ENCODE measurements at regions not wholly inside any gene's neighbourhood (a gene's known extent, or its start where the extent isn't known, plus 50 kb on each side); places are given as distances from the start of the nearest gene placed in this dataset.

DNA sequence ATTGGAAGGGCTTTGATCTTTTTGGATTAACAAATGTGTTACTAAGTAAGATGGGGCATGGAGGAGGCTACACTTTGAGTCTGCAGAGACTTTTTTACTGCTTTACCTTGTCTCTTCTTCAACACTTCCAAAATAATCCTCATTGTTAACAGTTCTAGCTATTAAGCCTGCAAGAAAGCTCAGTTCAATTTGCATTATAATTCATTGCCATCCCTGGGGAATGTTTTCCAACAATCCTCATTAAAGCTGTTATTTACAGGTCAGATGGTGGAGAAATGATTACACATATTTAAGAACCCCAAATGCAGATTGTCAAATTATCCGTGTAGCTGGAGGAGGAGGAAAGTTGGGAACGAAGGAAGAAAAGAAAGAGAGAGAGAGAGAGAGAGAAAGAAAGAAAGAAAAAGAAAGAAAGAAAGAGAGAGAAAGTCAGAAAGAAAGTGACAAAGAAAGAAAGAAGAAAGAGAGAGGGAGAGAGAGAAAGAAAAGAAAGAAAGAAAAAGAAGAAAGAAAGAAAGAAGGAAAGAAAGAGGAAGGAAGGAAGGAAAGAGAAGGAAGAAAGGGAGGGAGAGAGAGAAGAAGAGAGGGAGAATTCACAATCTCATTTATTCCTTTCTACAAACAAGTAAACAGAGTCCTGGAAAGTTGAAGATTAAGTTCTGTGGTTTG lies 443.9 kb downstream of the INSC start:
- Mint-ChIP-seq H3K27me3 (ENCODE audit: unreplicated experiment) (peaks cover 4% of the 10 kb centered on the region), H3K4me3 (ENCODE audit: unreplicated experiment) (no peak overlapping the region), H3K4me1 (ENCODE audit: low read depth, unreplicated experiment) (peaks cover 3% of the 10 kb centered on the region), H3K36me3 (ENCODE audit: unreplicated experiment) (no peaks in the 10 kb centered on the region), H3K27ac (ENCODE audit: unreplicated experiment) (no peak overlapping the region), H3K9me3 (ENCODE audit: unreplicated experiment) (no peaks in the 10 kb centered on the region)
- TF ChIP-seq, protein P1, sequence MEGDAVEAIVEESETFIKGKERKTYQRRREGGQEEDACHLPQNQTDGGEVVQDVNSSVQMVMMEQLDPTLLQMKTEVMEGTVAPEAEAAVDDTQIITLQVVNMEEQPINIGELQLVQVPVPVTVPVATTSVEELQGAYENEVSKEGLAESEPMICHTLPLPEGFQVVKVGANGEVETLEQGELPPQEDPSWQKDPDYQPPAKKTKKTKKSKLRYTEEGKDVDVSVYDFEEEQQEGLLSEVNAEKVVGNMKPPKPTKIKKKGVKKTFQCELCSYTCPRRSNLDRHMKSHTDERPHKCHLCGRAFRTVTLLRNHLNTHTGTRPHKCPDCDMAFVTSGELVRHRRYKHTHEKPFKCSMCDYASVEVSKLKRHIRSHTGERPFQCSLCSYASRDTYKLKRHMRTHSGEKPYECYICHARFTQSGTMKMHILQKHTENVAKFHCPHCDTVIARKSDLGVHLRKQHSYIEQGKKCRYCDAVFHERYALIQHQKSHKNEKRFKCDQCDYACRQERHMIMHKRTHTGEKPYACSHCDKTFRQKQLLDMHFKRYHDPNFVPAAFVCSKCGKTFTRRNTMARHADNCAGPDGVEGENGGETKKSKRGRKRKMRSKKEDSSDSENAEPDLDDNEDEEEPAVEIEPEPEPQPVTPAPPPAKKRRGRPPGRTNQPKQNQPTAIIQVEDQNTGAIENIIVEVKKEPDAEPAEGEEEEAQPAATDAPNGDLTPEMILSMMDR (IDR thresholded peaks at IDR 0.05; ENCODE audit: partially characterized antibody, unreplicated experiment) = no peak
- DNase-seq = no peak

DNA sequence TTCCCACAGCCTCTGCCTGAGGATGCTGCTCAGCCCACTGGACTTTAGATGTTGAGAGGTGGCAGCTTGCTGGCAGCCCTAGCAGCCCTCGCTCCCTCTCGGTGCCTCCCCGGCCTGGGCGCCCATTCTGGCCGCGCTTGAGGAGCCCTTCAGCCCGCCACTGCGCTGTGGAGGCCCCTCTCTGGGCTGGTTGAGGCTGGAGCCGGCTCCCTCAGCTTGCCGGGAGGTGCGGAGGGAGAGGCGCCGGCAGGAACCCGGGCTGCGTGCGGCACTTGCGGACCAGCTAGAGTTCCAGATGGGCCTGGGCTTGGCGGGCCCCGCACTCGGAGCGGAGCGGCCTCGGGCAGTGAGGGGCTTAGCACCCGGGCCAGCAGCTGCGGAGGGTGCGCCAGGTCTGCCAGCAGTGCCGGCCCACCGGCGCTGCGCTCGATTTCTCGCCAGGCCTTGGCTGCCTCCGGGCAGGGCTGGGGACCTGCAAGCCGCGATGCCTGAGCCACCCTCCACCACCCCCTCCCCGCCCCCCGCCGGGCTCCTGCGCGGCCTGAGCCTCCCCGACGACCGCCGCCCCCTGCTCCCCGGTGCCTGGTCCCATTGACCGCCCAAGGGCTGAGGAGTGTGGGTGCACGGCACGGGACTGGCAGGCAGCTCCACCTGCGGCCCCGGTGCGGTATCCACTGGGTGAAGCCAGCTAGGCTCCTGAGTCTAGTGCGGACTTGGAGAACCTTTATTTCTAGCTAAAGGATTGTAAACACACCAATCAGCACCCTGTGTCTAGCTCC lies 446.2 kb downstream of the INSC start:
- Mint-ChIP-seq H3K36me3 (ENCODE audit: unreplicated experiment) (no peaks in the 10 kb centered on the region), H3K27me3 (ENCODE audit: unreplicated experiment) (peaks cover 4% of the 10 kb centered on the region), H3K4me3 (ENCODE audit: unreplicated experiment) (no peak overlapping the region), H3K4me1 (ENCODE audit: low read depth, unreplicated experiment) (peaks cover 3% of the 10 kb centered on the region), H3K9me3 (ENCODE audit: unreplicated experiment) (no peaks in the 10 kb centered on the region), H3K27ac (ENCODE audit: unreplicated experiment) (no peak overlapping the region)
- no peak for DNase-seq
- TF ChIP-seq, protein P1 (IDR thresholded peaks at IDR 0.05; ENCODE audit: partially characterized antibody, unreplicated experiment) = no peak

DNA sequence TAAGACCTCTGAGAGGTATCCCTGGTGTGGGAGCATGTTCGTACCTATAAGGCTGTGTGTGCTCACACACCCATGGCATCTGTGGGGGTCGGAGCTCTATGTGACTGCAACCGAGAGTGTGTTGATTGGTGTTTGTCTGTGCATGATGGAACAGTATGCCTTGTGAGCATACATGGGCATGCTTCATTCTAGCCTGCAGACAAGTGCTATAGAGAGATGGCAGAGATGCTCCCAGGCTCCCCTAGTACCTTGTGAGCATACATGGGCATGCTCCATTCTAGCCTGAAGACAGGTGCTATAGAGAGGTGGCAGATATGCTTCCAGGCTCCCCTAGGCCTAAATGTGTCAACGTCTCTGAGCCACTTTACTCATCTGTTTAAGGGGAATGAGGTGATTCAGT lies 447.5 kb downstream of the INSC start:
- Mint-ChIP-seq H3K9me3 (ENCODE audit: unreplicated experiment) (no peaks in the 10 kb centered on the region), H3K4me1 (ENCODE audit: low read depth, unreplicated experiment) (peaks cover 3% of the 10 kb centered on the region), H3K36me3 (ENCODE audit: unreplicated experiment) (no peaks in the 10 kb centered on the region), H3K27ac (ENCODE audit: unreplicated experiment) (no peak overlapping the region), H3K27me3 (ENCODE audit: unreplicated experiment) (peaks cover 4% of the 10 kb centered on the region), H3K4me3 (ENCODE audit: unreplicated experiment) (no peak overlapping the region)
- TF ChIP-seq, protein P1 (IDR thresholded peaks at IDR 0.05; ENCODE audit: partially characterized antibody, unreplicated experiment) = no peak
- no peak for DNase-seq

DNA sequence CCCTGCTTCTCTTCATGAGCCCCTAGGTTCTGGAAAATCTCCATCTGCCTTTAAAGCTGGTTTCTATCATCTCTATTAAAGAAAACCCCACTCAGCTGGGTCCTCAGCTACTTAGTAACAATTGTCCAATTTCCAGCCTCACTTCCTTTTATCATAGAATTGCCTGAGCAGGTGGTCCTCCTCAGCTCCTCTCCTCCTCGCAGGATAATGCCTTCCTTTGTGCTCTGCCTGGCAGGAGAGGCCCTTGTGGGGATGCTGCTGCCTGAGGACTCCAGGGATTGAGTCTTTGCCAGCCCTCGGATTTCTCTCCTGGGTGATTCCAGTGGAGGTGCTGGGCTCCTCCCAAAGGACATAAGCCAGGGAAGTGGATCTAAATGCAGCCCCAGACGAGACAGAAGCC lies 448.3 kb downstream of the INSC start:
- Mint-ChIP-seq H3K36me3 (ENCODE audit: unreplicated experiment) (no peaks in the 10 kb centered on the region), H3K4me1 (ENCODE audit: low read depth, unreplicated experiment) (peaks cover 3% of the 10 kb centered on the region), H3K4me3 (ENCODE audit: unreplicated experiment) (no peak overlapping the region), H3K27me3 (ENCODE audit: unreplicated experiment) (peaks cover 4% of the 10 kb centered on the region), H3K27ac (ENCODE audit: unreplicated experiment) (peak overlapping the region; percentile 44), H3K9me3 (ENCODE audit: unreplicated experiment) (no peaks in the 10 kb centered on the region)
- no peak for DNase-seq
- TF ChIP-seq, protein P1 (IDR thresholded peaks at IDR 0.05; ENCODE audit: partially characterized antibody, unreplicated experiment) = no peak

DNA sequence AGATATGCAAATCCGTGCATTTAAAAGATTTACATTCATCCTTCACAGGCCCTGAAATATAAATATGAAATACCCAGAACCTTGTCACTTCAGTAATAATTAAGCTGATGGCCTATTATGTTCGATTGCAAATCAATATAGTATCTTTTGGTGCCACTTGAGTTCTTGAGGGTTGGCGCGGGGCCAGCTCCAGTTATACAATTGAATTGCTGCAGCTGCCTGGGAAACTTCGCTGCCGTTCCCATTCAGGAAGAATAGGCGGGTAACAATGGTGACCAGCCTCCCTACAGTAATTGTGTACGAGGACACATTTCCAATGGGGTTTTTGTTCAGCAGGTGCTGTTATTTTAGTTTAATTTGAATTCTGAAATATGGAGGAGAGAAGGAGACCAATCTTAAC lies 451.2 kb downstream of the INSC start:
- Mint-ChIP-seq H3K27me3 (ENCODE audit: unreplicated experiment) (peaks cover 2% of the 10 kb centered on the region), H3K27ac (ENCODE audit: unreplicated experiment) (no peak overlapping the region), H3K4me1 (ENCODE audit: low read depth, unreplicated experiment) (no peaks in the 10 kb centered on the region), H3K9me3 (ENCODE audit: unreplicated experiment) (no peaks in the 10 kb centered on the region), H3K4me3 (ENCODE audit: unreplicated experiment) (no peak overlapping the region), H3K36me3 (ENCODE audit: unreplicated experiment) (no peaks in the 10 kb centered on the region)
- TF ChIP-seq, protein P1 (IDR thresholded peaks at IDR 0.05; ENCODE audit: partially characterized antibody, unreplicated experiment) = no peak
- DNase-seq = no peak

Measured in glutamatergic neuron (in vitro differentiated cells).